H9 (cell line): ENCODE measurements at regions not wholly inside any gene's neighbourhood (a gene's known extent, or its start where the extent isn't known, plus 50 kb on each side); places are given as distances from the start of the nearest gene placed in this dataset.

ENCODE experiments used
- DNase-seq: peaks from one replicate; pipeline ENCODE4 v3.0.0-alpha.2; 2017
- H2AFZ ChIP-seq: one replicate; pipeline ENCODE4 v1.6.1; 2013; ENCODE audit warnings: mild to moderate bottlenecking, low read length, control low read depth, moderate library complexity
- H2AK5ac ChIP-seq: 2 replicates; pipeline ENCODE4 v1.6.1; 2013; ENCODE audit warnings: low read length, control low read depth, mixed read lengths; ENCODE audit not compliant: insufficient read length
- H2BK120ac ChIP-seq: one replicate; pipeline ENCODE4 v1.6.1; 2013; ENCODE audit warnings: low read depth, mild to moderate bottlenecking, low read length, control low read depth, inconsistent platforms; ENCODE audit not compliant: poor library complexity, severe bottlenecking
- H2BK12ac ChIP-seq: 2 replicates; pipeline ENCODE4 v1.6.1; 2013; ENCODE audit warnings: low read length, control low read depth, mixed read lengths, low read depth; ENCODE audit not compliant: insufficient read length
- H2BK15ac ChIP-seq: 2 replicates; pipeline ENCODE4 v1.6.1; 2013; ENCODE audit warnings: low read depth, low read length, control low read depth
- H2BK20ac ChIP-seq: one replicate; pipeline ENCODE4 v1.6.1; 2013; ENCODE audit warnings: low read depth, mild to moderate bottlenecking, low read length, control low read depth, inconsistent platforms; ENCODE audit not compliant: poor library complexity, severe bottlenecking
- H2BK5ac ChIP-seq: 2 replicates; pipeline ENCODE4 v1.6.1; 2013; ENCODE audit warnings: low read length, control low read depth, mixed read lengths; ENCODE audit not compliant: insufficient read length
- H3K14ac ChIP-seq: 2 replicates; pipeline ENCODE4 v1.6.1; 2013; ENCODE audit warnings: low read length, control low read depth; ENCODE audit not compliant: insufficient read depth
- H3K18ac ChIP-seq: 2 replicates; pipeline ENCODE4 v1.6.1; 2013; ENCODE audit warnings: low read depth, mild to moderate bottlenecking, mixed read lengths, low read length, control low read depth; ENCODE audit not compliant: insufficient read length
- H3K23ac ChIP-seq: 2 replicates; pipeline ENCODE4 v1.6.1; 2013; ENCODE audit warnings: low read length, control low read depth, mixed read lengths, low read depth; ENCODE audit not compliant: insufficient read length
- H3K23me2 ChIP-seq: 2 replicates; pipeline ENCODE4 v1.6.1; 2013; ENCODE audit warnings: low read depth, mild to moderate bottlenecking, mixed read lengths, low read length, control low read depth; ENCODE audit not compliant: insufficient read length, poor library complexity, severe bottlenecking
- H3K27ac ChIP-seq: 2 replicates; pipeline ENCODE4 v1.5.1; 2013; ENCODE audit warnings: low read length, control low read depth, mixed read lengths, low read depth; ENCODE audit not compliant: insufficient read length
- H3K27me3 ChIP-seq: 2 replicates; pipeline ENCODE4 v1.6.1; 2013; ENCODE audit warnings: low read length, control low read depth, inconsistent platforms; ENCODE audit not compliant: insufficient read depth
- H3K4ac ChIP-seq: 2 replicates; pipeline ENCODE4 v1.6.1; 2013; ENCODE audit warnings: low read depth, mild to moderate bottlenecking, control low read depth, inconsistent platforms, low read length, moderate library complexity
- H3K4me1 ChIP-seq: 2 replicates; pipeline ENCODE4 v1.6.1; 2013; ENCODE audit warnings: low read length, control low read depth, inconsistent platforms; ENCODE audit not compliant: insufficient read depth
- H3K4me2 ChIP-seq: 2 replicates; pipeline ENCODE4 v1.6.1; 2013; ENCODE audit warnings: low read length, control low read depth, mixed read lengths; ENCODE audit not compliant: insufficient read length, insufficient read depth
- H3K56ac ChIP-seq: 2 replicates; pipeline ENCODE4 v1.6.1; 2013; ENCODE audit warnings: low read depth, mild to moderate bottlenecking, mixed read lengths, low read length, control low read depth; ENCODE audit not compliant: insufficient read length
- H3K79me1 ChIP-seq: 2 replicates; pipeline ENCODE4 v1.6.1; 2013; ENCODE audit warnings: low read depth, mild to moderate bottlenecking, moderate library complexity, low read length, control low read depth, inconsistent platforms; ENCODE audit not compliant: insufficient read depth, poor library complexity, severe bottlenecking
- H3K79me2 ChIP-seq: 2 replicates; pipeline ENCODE4 v1.6.1; 2013; ENCODE audit warnings: low read length, control low read depth, inconsistent platforms; ENCODE audit not compliant: insufficient read depth
- H3K9ac ChIP-seq: 2 replicates; pipeline ENCODE4 v1.6.1; 2013; ENCODE audit warnings: low read length, control low read depth, mixed read lengths; ENCODE audit not compliant: insufficient read length; ENCODE audit errors: extremely low read depth
- H3K9me3 ChIP-seq: one replicate; pipeline ENCODE4 v1.6.1; 2013; ENCODE audit warnings: low read depth, low read length, inconsistent platforms; ENCODE audit not compliant: control insufficient read depth
- H3T11ph ChIP-seq: one replicate; pipeline ENCODE4 v1.6.1; 2013; ENCODE audit warnings: mild to moderate bottlenecking, low read length, control low read depth, inconsistent platforms
- H4K20me1 ChIP-seq: one replicate; pipeline ENCODE4 v1.6.1; 2013; ENCODE audit not compliant: control insufficient read depth, insufficient read length, insufficient read depth
- H4K5ac ChIP-seq: 2 replicates; pipeline ENCODE4 v1.6.1; 2013; ENCODE audit warnings: low read depth, mild to moderate bottlenecking, mixed read lengths, low read length, control low read depth; ENCODE audit not compliant: insufficient read length
- H4K8ac ChIP-seq: replicated peaks from 2 replicates; pipeline ENCODE4 v1.6.1; 2013; ENCODE audit warnings: low read length, control low read depth, mixed read lengths, low read depth; ENCODE audit not compliant: insufficient read length
- H4K91ac ChIP-seq: 2 replicates; pipeline ENCODE4 v1.6.1; 2013; ENCODE audit warnings: low read depth, mild to moderate bottlenecking, moderate library complexity, mixed read lengths, low read length, control low read depth; ENCODE audit not compliant: insufficient read length
- H3K27ac Mint-ChIP-seq, 3 experiments: 2 replicates in 2 of 3; 3 replicates in 1 of 3; pipeline ENCODE4 v1.8.0; 2020 to 2021; ENCODE audit warnings: mixed read lengths in 3 of 3, mild to moderate bottlenecking in 1 of 3, moderate library complexity in 1 of 3
- H3K27me3 Mint-ChIP-seq: 2 replicates; pipeline ENCODE4 v1.8.0; 2021; ENCODE audit warnings: low read depth, mild to moderate bottlenecking, moderate library complexity, mixed read lengths
- H3K36me3 Mint-ChIP-seq, 3 experiments: 2 replicates in 2 of 3; 3 replicates in 1 of 3; pipeline ENCODE4 v1.8.0; 2020 to 2021; ENCODE audit warnings: low read depth in 3 of 3, mixed read lengths in 3 of 3; ENCODE audit not compliant: insufficient read depth in 1 of 3
- H3K4me1 Mint-ChIP-seq, 2 experiments: 2 replicates each; pipeline ENCODE4 v1.8.0; 2020; ENCODE audit warnings: mixed read lengths in 2 of 2
- H3K4me3 Mint-ChIP-seq, 2 experiments: 2 replicates in 1 of 2; 3 replicates in 1 of 2; pipeline ENCODE4 v1.8.0; 2020 to 2021; ENCODE audit warnings: mild to moderate bottlenecking in 2 of 2, mixed read lengths in 2 of 2, moderate library complexity in 1 of 2
- H3K9me3 Mint-ChIP-seq, 2 experiments: 2 replicates in 1 of 2; 3 replicates in 1 of 2; pipeline ENCODE4 v1.8.0; 2020; ENCODE audit warnings: mild to moderate bottlenecking in 2 of 2, mixed read lengths in 2 of 2, moderate library complexity in 1 of 2
- WGBS: extraction: QIAGEN DNeasy Blood & Tissue Kit; methylation state at CpG from one replicate; pipeline ENCODE4 v1.1.7; 2013; ENCODE audit warnings: missing lambda C conversion rate, low lambda C conversion rate, mixed read lengths; ENCODE audit not compliant: insufficient read length; ENCODE audit errors: extremely low coverage; 5-methylcytosine and 5-hydroxymethylcytosine counted together
- TF ChIP-seq, protein P1 (sequence below): fragments of 200-600 bp; sonication (generic); conservative IDR thresholded peaks from 3 replicates; pipeline ENCODE4 v1.8.0; 2021; ENCODE audit warnings: antibody characterized with exemption, mild to moderate bottlenecking

DNA sequence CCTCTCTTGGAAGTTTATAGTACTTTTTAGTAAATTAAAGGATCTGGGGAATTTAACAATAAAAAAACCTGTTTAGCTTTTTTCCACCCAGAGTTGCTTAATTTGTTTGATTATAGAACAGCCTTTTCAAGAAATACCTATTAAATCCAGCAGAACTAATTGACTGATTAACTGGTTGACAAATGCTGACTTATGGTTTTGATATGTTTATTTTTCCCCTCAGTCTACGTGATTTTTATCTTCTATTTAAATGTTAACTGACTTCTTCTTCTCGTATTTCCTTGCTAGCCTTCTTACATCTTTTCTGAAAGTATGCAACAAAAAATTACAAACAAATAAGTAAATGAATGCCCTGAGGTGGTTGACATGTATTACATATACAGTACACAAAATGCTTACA lies 302.9 kb upstream of the SPAG17 start:
- H3K4me1 Mint-ChIP-seq: peaks cover 37 to 58% of the 10 kb centered on the region in 2 experiments
- no peak overlapping the region for H4K5ac ChIP-seq
- H2BK120ac ChIP-seq: no peak overlapping the region
- peaks cover 17% of the 10 kb centered on the region for H3K4me1 ChIP-seq
- no peak overlapping the region for H2AK5ac ChIP-seq
- H3T11ph ChIP-seq: no peak overlapping the region
- TF ChIP-seq, protein P1, sequence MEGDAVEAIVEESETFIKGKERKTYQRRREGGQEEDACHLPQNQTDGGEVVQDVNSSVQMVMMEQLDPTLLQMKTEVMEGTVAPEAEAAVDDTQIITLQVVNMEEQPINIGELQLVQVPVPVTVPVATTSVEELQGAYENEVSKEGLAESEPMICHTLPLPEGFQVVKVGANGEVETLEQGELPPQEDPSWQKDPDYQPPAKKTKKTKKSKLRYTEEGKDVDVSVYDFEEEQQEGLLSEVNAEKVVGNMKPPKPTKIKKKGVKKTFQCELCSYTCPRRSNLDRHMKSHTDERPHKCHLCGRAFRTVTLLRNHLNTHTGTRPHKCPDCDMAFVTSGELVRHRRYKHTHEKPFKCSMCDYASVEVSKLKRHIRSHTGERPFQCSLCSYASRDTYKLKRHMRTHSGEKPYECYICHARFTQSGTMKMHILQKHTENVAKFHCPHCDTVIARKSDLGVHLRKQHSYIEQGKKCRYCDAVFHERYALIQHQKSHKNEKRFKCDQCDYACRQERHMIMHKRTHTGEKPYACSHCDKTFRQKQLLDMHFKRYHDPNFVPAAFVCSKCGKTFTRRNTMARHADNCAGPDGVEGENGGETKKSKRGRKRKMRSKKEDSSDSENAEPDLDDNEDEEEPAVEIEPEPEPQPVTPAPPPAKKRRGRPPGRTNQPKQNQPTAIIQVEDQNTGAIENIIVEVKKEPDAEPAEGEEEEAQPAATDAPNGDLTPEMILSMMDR: no peak
- no peaks in the 10 kb centered on the region for H3K9me3 Mint-ChIP-seq
- H3K4me3 Mint-ChIP-seq: no peak overlapping the region
- H3K18ac ChIP-seq: no peak overlapping the region
- no peak overlapping the region for H3K4ac ChIP-seq
- H2BK12ac ChIP-seq: no peak overlapping the region
- H3K4me2 ChIP-seq: no peak overlapping the region
- DNase-seq: no peak
- no peak overlapping the region for H2BK5ac ChIP-seq
- no peak overlapping the region for H4K91ac ChIP-seq
- no peaks in the 10 kb centered on the region for H3K23me2 ChIP-seq
- no peak overlapping the region for H4K8ac ChIP-seq
- H3K27ac ChIP-seq: no peak overlapping the region
- H3K79me2 ChIP-seq: no peaks in the 10 kb centered on the region
- H2BK15ac ChIP-seq: no peak overlapping the region
- no peak overlapping the region for H3K14ac ChIP-seq
- H3K56ac ChIP-seq: no peak overlapping the region
- H3K36me3 Mint-ChIP-seq: no peaks in the 10 kb centered on the region
- H4K20me1 ChIP-seq: no peaks in the 10 kb centered on the region
- no peaks in the 10 kb centered on the region for H3K79me1 ChIP-seq
- H2AFZ ChIP-seq: no peak overlapping the region
- peak overlapping the region in 1 of 3 experiments; percentile 8; a peak in 2 of 7 replicates for H3K27ac Mint-ChIP-seq
- no peak overlapping the region for H3K9ac ChIP-seq
- no peak overlapping the region for H3K23ac ChIP-seq
- no peak overlapping the region for H2BK20ac ChIP-seq
- H3K9me3 ChIP-seq: no peaks in the 10 kb centered on the region
- no peaks in the 10 kb centered on the region for H3K27me3 Mint-ChIP-seq
- H3K27me3 ChIP-seq: no peaks in the 10 kb centered on the region
- no CpG with 5 or more reads among the region's 2 CpGs for WGBS
